H1 (cell line): ENCODE measurements at regions not wholly inside any gene's neighbourhood (a gene's known extent, or its start where the extent isn't known, plus 50 kb on each side); places are given as distances from the start of the nearest gene placed in this dataset.
A peak's percentile ranks its signal among the peaks of the same experiment; 100 is the strongest.

ENCODE experiments used
- CTCF ChIA-PET: fragments of 300-600 bp; sonication (Branson Sonifier 250); formaldehyde crosslinking; loops from one replicate; lab custom pipeline; 2021; ENCODE audit not compliant: partially characterized antibody; lab: Charles Lee
- POLR2A ChIA-PET: fragments of 300-600 bp; sonication (Branson Sonifier 250); formaldehyde crosslinking; loops from one replicate; lab custom pipeline; 2021; ENCODE audit warnings: inconsistent platforms; ENCODE audit not compliant: partially characterized antibody; lab: Charles Lee
- DNase-seq, 2 experiments: peaks; one replicate each; pipeline versions ENCODE4 v3.0.0 to v3.0.0-alpha.2; 2010 to 2022; ENCODE audit warnings: low spot score in 2 of 2, low read depth in 1 of 2, mixed read lengths in 1 of 2
- FAIRE-seq: peaks from 2 replicates; lab custom pipeline; 2011; peaks lifted over from hg19 to GRCh38; lab: Jason Lieb, UNC
- H2AFZ ChIP-seq: 2 replicates; pipeline ENCODE4 v1.8.1; 2012; ENCODE audit warnings: low read length, inconsistent platforms
- H2AK5ac ChIP-seq: 2 replicates; pipeline ENCODE4 v1.6.1; 2013; ENCODE audit warnings: low read depth, low read length
- H2BK120ac ChIP-seq: replicated peaks from 2 replicates; pipeline ENCODE3; 2013; ENCODE audit warnings: low read depth, low read length, inconsistent platforms
- H2BK12ac ChIP-seq: 2 replicates; pipeline ENCODE4 v1.6.1; 2013; ENCODE audit warnings: low read depth, low read length
- H2BK15ac ChIP-seq: 2 replicates; pipeline ENCODE4 v1.6.1; 2013; ENCODE audit warnings: low read length
- H2BK20ac ChIP-seq: 2 replicates; pipeline ENCODE4 v1.6.1; 2013; ENCODE audit warnings: low read length
- H2BK5ac ChIP-seq: 2 replicates; pipeline ENCODE4 v1.6.1; 2013; ENCODE audit warnings: low read depth, low read length
- H3K14ac ChIP-seq: 2 replicates; pipeline ENCODE4 v1.6.1; 2013; ENCODE audit warnings: inconsistent platforms; ENCODE audit not compliant: insufficient read length
- H3K18ac ChIP-seq: 2 replicates; pipeline ENCODE4 v1.6.1; 2013; ENCODE audit warnings: low read length; ENCODE audit errors: extremely low read depth
- H3K23ac ChIP-seq: 2 replicates; pipeline ENCODE4 v1.6.1; 2013; ENCODE audit warnings: inconsistent platforms; ENCODE audit not compliant: insufficient read length
- H3K23me2 ChIP-seq: 2 replicates; pipeline ENCODE4 v1.6.1; 2013; ENCODE audit warnings: low read depth, low read length
- H3K27ac ChIP-seq: 2 replicates; pipeline ENCODE4 v1.6.1; 2011; ENCODE audit warnings: low read depth, low read length, inconsistent platforms
- H3K27me3 ChIP-seq, 4 experiments: replicated peaks in 1 of 4; 1 replicate in 1 of 4; 2 replicates in 3 of 4; pipeline versions ENCODE4 v1.6.1 to v1.8.1; 2011 to 2013; ENCODE audit warnings: low read length in 3 of 4, mild to moderate bottlenecking in 3 of 4, inconsistent platforms in 2 of 4, mixed read lengths in 2 of 4, moderate library complexity in 1 of 4; ENCODE audit not compliant: control insufficient read depth in 3 of 4, insufficient read depth in 3 of 4; ENCODE audit errors: extremely low read depth in 1 of 4
- H3K36me3 ChIP-seq, 4 experiments: 2 replicates each; pipeline versions ENCODE4 v1.6.1 to v1.8.1; 2011 to 2013; ENCODE audit warnings: mild to moderate bottlenecking in 4 of 4, low read length in 3 of 4, moderate library complexity in 2 of 4, control low read depth in 1 of 4, inconsistent platforms in 1 of 4; ENCODE audit not compliant: insufficient read depth in 4 of 4, control insufficient read depth in 2 of 4
- H3K4ac ChIP-seq: replicated peaks from 2 replicates; pipeline ENCODE3; 2013; ENCODE audit warnings: low read length, low read depth, mixed read lengths, inconsistent platforms; ENCODE audit not compliant: insufficient read length
- H3K4me1 ChIP-seq, 4 experiments: replicated peaks in 1 of 4; 1 replicate in 1 of 4; 2 replicates in 3 of 4; pipeline versions ENCODE4 v1.6.1 to v1.8.1; 2011 to 2013; ENCODE audit warnings: low read length in 3 of 4, inconsistent platforms in 2 of 4, mixed read lengths in 1 of 4; ENCODE audit not compliant: insufficient read depth in 4 of 4, control insufficient read depth in 3 of 4
- H3K4me2 ChIP-seq, 2 experiments: 2 replicates each; pipeline versions ENCODE4 v1.6.1 to v1.8.1; 2011 to 2013; ENCODE audit warnings: low read depth in 2 of 2, low read length in 2 of 2, control low read depth in 1 of 2, inconsistent platforms in 1 of 2, mild to moderate bottlenecking in 1 of 2; ENCODE audit not compliant: insufficient read depth in 1 of 2
- H3K4me3 ChIP-seq, 4 experiments: fragments of 200-600, 300-600 bp in 1 of 4; sonication (generic), shearing (Covaris generic), sonication (Bioruptor Twin) in 1 of 4; 2 replicates each; pipeline versions ENCODE4 v1.5.1 to v1.8.1; 2011 to 2016; ENCODE audit warnings: low read length in 4 of 4, low read depth in 3 of 4, control low read depth in 2 of 4, inconsistent platforms in 2 of 4, mild to moderate bottlenecking in 2 of 4, mixed read lengths in 1 of 4, moderate library complexity in 1 of 4; ENCODE audit not compliant: insufficient read depth in 2 of 4; ENCODE audit errors: extremely low read depth in 1 of 4
- H3K56ac ChIP-seq: replicated peaks from 2 replicates; pipeline ENCODE3; 2013; ENCODE audit warnings: low read depth, mild to moderate bottlenecking, mixed read lengths, low read length, inconsistent platforms; ENCODE audit not compliant: insufficient read length
- H3K79me1 ChIP-seq: 2 replicates; pipeline ENCODE4 v1.6.1; 2013; ENCODE audit warnings: low read depth, low read length, control low read depth
- H3K79me2 ChIP-seq, 2 experiments: 2 replicates each; pipeline versions ENCODE4 v1.6.1 to v1.8.1; 2012 to 2013; ENCODE audit warnings: low read length in 2 of 2, mild to moderate bottlenecking in 2 of 2, inconsistent platforms in 1 of 2; ENCODE audit not compliant: insufficient read depth in 2 of 2, control insufficient read depth in 1 of 2
- H3K9ac ChIP-seq, 4 experiments: replicated peaks in 1 of 4; 1 replicate in 1 of 4; 2 replicates in 3 of 4; pipeline versions ENCODE4 v1.6.1 to v1.8.1; 2011 to 2013; ENCODE audit warnings: low read depth in 3 of 4, low read length in 3 of 4, control low read depth in 2 of 4, mild to moderate bottlenecking in 2 of 4, moderate library complexity in 2 of 4, inconsistent platforms in 1 of 4; ENCODE audit errors: extremely low read depth in 1 of 4
- H3K9me3 ChIP-seq, 2 experiments: 2 replicates each; pipeline versions ENCODE4 v1.6.1 to v1.8.1; 2012 to 2013; ENCODE audit warnings: mild to moderate bottlenecking in 2 of 2, moderate library complexity in 2 of 2, control low read depth in 1 of 2, inconsistent platforms in 1 of 2, low read depth in 1 of 2, low read length in 1 of 2, mixed read lengths in 1 of 2; ENCODE audit not compliant: insufficient read depth in 2 of 2
- H4K20me1 ChIP-seq, 2 experiments: replicated peaks in 1 of 2; 2 replicates each; pipeline versions ENCODE3 to v1.8.1; 2011 to 2013; ENCODE audit warnings: inconsistent platforms in 2 of 2, low read length in 2 of 2, mild to moderate bottlenecking in 1 of 2; ENCODE audit not compliant: insufficient read depth in 2 of 2, control insufficient read depth in 1 of 2
- H4K5ac ChIP-seq: 2 replicates; pipeline ENCODE4 v1.6.1; 2013; ENCODE audit warnings: low read length, low read depth, mixed read lengths, inconsistent platforms; ENCODE audit not compliant: insufficient read length
- H4K8ac ChIP-seq: 2 replicates; pipeline ENCODE4 v1.8.0; 2013; ENCODE audit warnings: mild to moderate bottlenecking, moderate library complexity, low read length, inconsistent platforms; ENCODE audit not compliant: insufficient read depth; ENCODE audit errors: extremely low read depth
- H4K91ac ChIP-seq: replicated peaks from 2 replicates; pipeline ENCODE3; 2013; ENCODE audit warnings: low read length, mixed read lengths, inconsistent platforms; ENCODE audit not compliant: insufficient read length
- CBX8 ChIP-seq: fragments of 300-800, 300-1000 bp; sonication (generic); IDR thresholded peaks from 2 replicates; pipeline ENCODE4 v1.7.1; 2016; ENCODE audit warnings: low read depth, low read length, borderline replicate concordance
- CEBPB ChIP-seq: IDR thresholded peaks from 2 replicates; pipeline ENCODE4 v1.6.1; 2012; ENCODE audit warnings: low read depth, low read length
- CHD1 ChIP-seq: IDR thresholded peaks from 2 replicates; pipeline ENCODE4 v1.6.1; 2012; ENCODE audit warnings: low read depth, low read length, improper control_type of control experiment
- FOSL1 ChIP-seq: IDR thresholded peaks from 2 replicates; pipeline ENCODE4 v1.6.1; 2011; ENCODE audit warnings: mild to moderate bottlenecking, low read depth, low read length, moderate library complexity; ENCODE audit not compliant: insufficient read depth
- RAD21 ChIP-seq, 2 experiments: IDR thresholded peaks in 1 of 2; conservative IDR thresholded peaks in 1 of 2; 2 replicates each; pipeline ENCODE4 v1.6.1; 2011; ENCODE audit warnings: low read depth in 2 of 2, low read length in 2 of 2, improper control_type of control experiment in 1 of 2, inconsistent platforms in 1 of 2, mild to moderate bottlenecking in 1 of 2, moderate library complexity in 1 of 2
- RFX5 ChIP-seq: IDR thresholded peaks from 2 replicates; pipeline ENCODE4 v1.6.1; 2011; ENCODE audit warnings: low read depth, low read length, improper control_type of control experiment, borderline replicate concordance
- SP1 ChIP-seq: IDR thresholded peaks from 2 replicates; pipeline ENCODE4 v1.6.1; 2011; ENCODE audit warnings: low read depth, low read length
- SRF ChIP-seq: IDR thresholded peaks from 2 replicates; pipeline ENCODE4 v1.6.1; 2011; ENCODE audit warnings: mild to moderate bottlenecking, low read depth, low read length, moderate library complexity
- TCF12 ChIP-seq: IDR thresholded peaks from 2 replicates; pipeline ENCODE4 v1.6.1; 2011; ENCODE audit warnings: low read depth, mild to moderate bottlenecking, low read length
- YY1 ChIP-seq: IDR thresholded peaks from 2 replicates; pipeline ENCODE4 v1.6.1; 2011; ENCODE audit warnings: low read depth, mild to moderate bottlenecking, low read length
- WGBS, 2 experiments: shearing (Covaris generic) in 1 of 2; methylation state at CpG; one replicate each; pipeline versions ENCODE4 v1.1.6 to v1.1.7; 2013 to 2015; ENCODE audit warnings: low lambda C conversion rate in 2 of 2, mixed read lengths in 2 of 2, inconsistent platforms in 1 of 2, low coverage in 1 of 2, missing lambda C conversion rate in 1 of 2; ENCODE audit not compliant: insufficient replicate concordance in 2 of 2, insufficient coverage in 1 of 2, insufficient read length in 1 of 2; ENCODE audit errors: extremely low coverage in 1 of 2, missing lambda C conversion rate in 1 of 2; 5-methylcytosine and 5-hydroxymethylcytosine counted together
- TF ChIP-seq, protein P1 (sequence below), 3 experiments: IDR thresholded peaks; 1 replicate in 2 of 3; 2 replicates in 1 of 3; pipeline versions ENCODE4 v1.5.1 to v1.6.1; 2011; ENCODE audit warnings: low read length in 3 of 3, mild to moderate bottlenecking in 3 of 3, inconsistent platforms in 2 of 3, low read depth in 1 of 3, moderate library complexity in 1 of 3; ENCODE audit not compliant: insufficient read depth in 1 of 3; ENCODE audit errors: control extremely low read depth in 1 of 3

DNA sequence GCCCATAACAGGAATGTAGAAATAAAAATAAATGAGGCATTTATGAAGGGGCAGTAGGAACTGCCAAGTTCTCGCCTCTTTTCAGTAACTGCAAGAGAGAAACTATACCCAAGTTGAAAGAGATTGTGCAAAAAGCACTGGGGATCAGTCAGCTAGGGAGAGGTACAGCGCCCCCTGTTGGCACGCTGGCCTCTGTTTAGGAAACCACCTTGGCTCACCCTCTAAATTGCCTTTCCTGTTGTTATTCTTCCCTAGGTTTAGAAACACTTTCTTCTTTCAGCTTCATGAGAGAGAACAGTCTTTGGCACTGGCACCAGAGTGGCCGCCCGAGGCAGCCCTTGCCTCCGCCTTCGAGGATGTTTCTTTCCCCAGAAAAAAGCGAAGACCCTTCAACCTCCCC, 348.5 kb downstream of the MID1IP1 start:
- Histone ChIP-seq H3K79me2 (no peaks in the 10 kb centered on the region), H2AFZ (no peak overlapping the region), H3K4me1 (0 out of 7 replicates have a peak, but pooled peaks cover 0 to 2% (median 0%) of the 10 kb centered on the region in 4 experiments), H2AK5ac (no peak overlapping the region), H3K36me3 (no peaks in the 10 kb centered on the region), H3K4ac (no peak overlapping the region), H3K56ac (no peak overlapping the region), H4K91ac (no peak overlapping the region), H3K4me2 (peak overlapping the region; percentile 39 to 42; a peak in 2 of 4 replicates), H2BK15ac (no peak overlapping the region), H2BK12ac (no peak overlapping the region), H3K23me2 (no peaks in the 10 kb centered on the region), H3K4me3 (peak overlapping the region in 1 of 4 experiments; percentile 26; a peak in 1 of 8 replicates), H2BK20ac (no peak overlapping the region), H4K5ac (no peak overlapping the region), H4K8ac (no peak overlapping the region), H3K9ac (no peak overlapping the region), H3K9me3 (no peaks in the 10 kb centered on the region), H4K20me1 (no peaks in the 10 kb centered on the region), H3K27ac (no peak overlapping the region), H2BK120ac (no peak overlapping the region), H3K27me3 (no peaks in the 10 kb centered on the region), H3K14ac (no peak overlapping the region), H3K79me1 (no peaks in the 10 kb centered on the region), H2BK5ac (no peak overlapping the region), H3K18ac (no peak overlapping the region), H3K23ac (no peak overlapping the region)
- CTCF ChIA-PET, result interaction anchor here (0.6 to 5.7 kb wide), 15 partner anchors 8 to 610 kb away, joined by 3 to 54 read pairs (median 3); no protein-coding TSS in a partner anchor
- peak in 1 of 2 experiments; percentile 83 for DNase-seq
- WGBS, 2 experiments, result 13% methylated on average over 8 of the region's 8 CpGs; no CpG with 5 or more reads in 1 of the 2 experiments
- peak; percentile 82 for FAIRE-seq
- POLR2A ChIA-PET, result interaction anchor here (1.7 to 2.0 kb wide), 2 partner anchors 343 to 346 kb away, joined by 4 to 7 read pairs; no protein-coding TSS in a partner anchor
- TF ChIP-seq FOSL1 (no peak), TCF12 (no peak), RFX5 (no peak), YY1 (0 out of 2 replicates have a peak, but pooled peaks have one; percentile 19), CHD1 (no peak), CBX8 (no peak), SRF (no peak), CEBPB (0 out of 2 replicates have a peak, but pooled peaks have one; percentile 35), RAD21 (IDR thresholded peaks at IDR 0.05 in 1 of 2, conservative IDR thresholded peaks at IDR 0.05 in 1 of 2; ENCODE audit: low read depth in 2 of 2, low read length in 2 of 2) (peak; percentile 77 to 78), SP1 (no peak)
- TF ChIP-seq, protein P1, sequence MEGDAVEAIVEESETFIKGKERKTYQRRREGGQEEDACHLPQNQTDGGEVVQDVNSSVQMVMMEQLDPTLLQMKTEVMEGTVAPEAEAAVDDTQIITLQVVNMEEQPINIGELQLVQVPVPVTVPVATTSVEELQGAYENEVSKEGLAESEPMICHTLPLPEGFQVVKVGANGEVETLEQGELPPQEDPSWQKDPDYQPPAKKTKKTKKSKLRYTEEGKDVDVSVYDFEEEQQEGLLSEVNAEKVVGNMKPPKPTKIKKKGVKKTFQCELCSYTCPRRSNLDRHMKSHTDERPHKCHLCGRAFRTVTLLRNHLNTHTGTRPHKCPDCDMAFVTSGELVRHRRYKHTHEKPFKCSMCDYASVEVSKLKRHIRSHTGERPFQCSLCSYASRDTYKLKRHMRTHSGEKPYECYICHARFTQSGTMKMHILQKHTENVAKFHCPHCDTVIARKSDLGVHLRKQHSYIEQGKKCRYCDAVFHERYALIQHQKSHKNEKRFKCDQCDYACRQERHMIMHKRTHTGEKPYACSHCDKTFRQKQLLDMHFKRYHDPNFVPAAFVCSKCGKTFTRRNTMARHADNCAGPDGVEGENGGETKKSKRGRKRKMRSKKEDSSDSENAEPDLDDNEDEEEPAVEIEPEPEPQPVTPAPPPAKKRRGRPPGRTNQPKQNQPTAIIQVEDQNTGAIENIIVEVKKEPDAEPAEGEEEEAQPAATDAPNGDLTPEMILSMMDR (IDR thresholded peaks at IDR 0.05; ENCODE audit: control extremely low read depth in 1 of 3, insufficient read depth in 1 of 3, low read depth in 1 of 3, low read length in 3 of 3), result peak; percentile 61 to 75 (median 73); a peak in 3 of 4 replicates
